ENCODE measurements at regions not wholly inside any gene's neighbourhood (a gene's known extent, or its start where the extent isn't known, plus 50 kb on each side); places are given as distances from the start of the nearest gene placed in this dataset.

DNA sequence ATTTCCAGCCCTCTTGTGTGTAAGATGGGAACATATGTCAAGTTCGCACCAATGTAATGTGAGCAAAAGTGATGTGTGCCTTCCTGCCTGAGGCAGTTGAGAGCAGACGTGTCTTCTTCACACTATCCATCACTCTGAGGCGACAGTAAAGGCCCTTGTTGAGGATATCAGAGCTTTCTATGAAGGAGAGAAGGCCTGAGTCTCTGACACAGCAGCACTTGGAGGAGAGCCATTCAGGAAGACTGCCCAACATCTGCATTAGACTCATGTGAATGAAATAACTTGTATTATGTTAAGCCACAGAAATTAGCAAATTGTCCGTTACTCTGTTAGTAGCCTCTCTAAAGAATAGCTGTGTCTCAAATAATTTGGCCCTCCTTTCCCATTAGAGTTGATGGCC is 108.8 kb upstream of the CCDC54 start:
- TF ChIP-seq CTCF (IDR thresholded peaks at IDR 0.05; ENCODE audit: insufficient read depth, low read length), result no peak
- TF ChIP-seq GABPA (IDR thresholded peaks at IDR 0.05; ENCODE audit: low read depth), result no peak
- TF ChIP-seq SPI1 (IDR thresholded peaks at IDR 0.05; ENCODE audit: borderline replicate concordance, low read depth), result no peak
- TF ChIP-seq, protein P1, sequence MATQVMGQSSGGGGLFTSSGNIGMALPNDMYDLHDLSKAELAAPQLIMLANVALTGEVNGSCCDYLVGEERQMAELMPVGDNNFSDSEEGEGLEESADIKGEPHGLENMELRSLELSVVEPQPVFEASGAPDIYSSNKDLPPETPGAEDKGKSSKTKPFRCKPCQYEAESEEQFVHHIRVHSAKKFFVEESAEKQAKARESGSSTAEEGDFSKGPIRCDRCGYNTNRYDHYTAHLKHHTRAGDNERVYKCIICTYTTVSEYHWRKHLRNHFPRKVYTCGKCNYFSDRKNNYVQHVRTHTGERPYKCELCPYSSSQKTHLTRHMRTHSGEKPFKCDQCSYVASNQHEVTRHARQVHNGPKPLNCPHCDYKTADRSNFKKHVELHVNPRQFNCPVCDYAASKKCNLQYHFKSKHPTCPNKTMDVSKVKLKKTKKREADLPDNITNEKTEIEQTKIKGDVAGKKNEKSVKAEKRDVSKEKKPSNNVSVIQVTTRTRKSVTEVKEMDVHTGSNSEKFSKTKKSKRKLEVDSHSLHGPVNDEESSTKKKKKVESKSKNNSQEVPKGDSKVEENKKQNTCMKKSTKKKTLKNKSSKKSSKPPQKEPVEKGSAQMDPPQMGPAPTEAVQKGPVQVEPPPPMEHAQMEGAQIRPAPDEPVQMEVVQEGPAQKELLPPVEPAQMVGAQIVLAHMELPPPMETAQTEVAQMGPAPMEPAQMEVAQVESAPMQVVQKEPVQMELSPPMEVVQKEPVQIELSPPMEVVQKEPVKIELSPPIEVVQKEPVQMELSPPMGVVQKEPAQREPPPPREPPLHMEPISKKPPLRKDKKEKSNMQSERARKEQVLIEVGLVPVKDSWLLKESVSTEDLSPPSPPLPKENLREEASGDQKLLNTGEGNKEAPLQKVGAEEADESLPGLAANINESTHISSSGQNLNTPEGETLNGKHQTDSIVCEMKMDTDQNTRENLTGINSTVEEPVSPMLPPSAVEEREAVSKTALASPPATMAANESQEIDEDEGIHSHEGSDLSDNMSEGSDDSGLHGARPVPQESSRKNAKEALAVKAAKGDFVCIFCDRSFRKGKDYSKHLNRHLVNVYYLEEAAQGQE (IDR thresholded peaks at IDR 0.05; ENCODE audit: insufficient replicate concordance, low read depth), result no peak
- no peak for TF ChIP-seq POLR2AphosphoS5 (IDR thresholded peaks at IDR 0.05; ENCODE audit: low read depth)

Data from HL-60 (cell line).